DND-41 (cell line): ENCODE measurements at regions not wholly inside any gene's neighbourhood (a gene's known extent, or its start where the extent isn't known, plus 50 kb on each side); places are given as distances from the start of the nearest gene placed in this dataset.
"Not testable (repeated sequence)": the region's sequence is repeated elsewhere in the genome, so short reads cannot be mapped to it uniquely, and the experiment has no call there.

ENCODE experiments used
- CTCF ChIP-seq: IDR thresholded peaks from 2 replicates; pipeline ENCODE4 v1.5.1; 2012; ENCODE audit warnings: borderline replicate concordance, low read length, moderate library complexity, mild to moderate bottlenecking; ENCODE audit not compliant: poor library complexity, severe bottlenecking; ENCODE audit errors: extremely low read depth
- EZH2 ChIP-seq: IDR thresholded peaks from 3 replicates; pipeline ENCODE4 v1.6.1; 2012; ENCODE audit warnings: borderline replicate concordance, low read depth, mild to moderate bottlenecking, moderate library complexity, low read length, inconsistent platforms; ENCODE audit not compliant: severe bottlenecking

GRCh38 chr9:2401746-2402145 is 219.8 kb upstream of the VLDLR start:
- TF ChIP-seq CTCF, EZH2: not testable (repeated sequence)
